ENCODE measurements at regions not wholly inside any gene's neighbourhood (a gene's known extent, or its start where the extent isn't known, plus 50 kb on each side); places are given as distances from the start of the nearest gene placed in this dataset.

GRCh38 chr16:27138257-27138656 lies 65.1 kb upstream of the KDM8 start:
- H3K4me1 ChIP-seq (ENCODE audit: control insufficient read depth, extremely low read depth, insufficient read depth, low read length), result no peaks in the 10 kb centered on the region
- no peak for DNase-seq (ENCODE audit: low read depth, low spot score)
- CTCF ChIA-PET, result no interaction called here

More at GRCh38 chr16:27138257-27138656, 65.1 kb upstream of the KDM8 start:
- no peaks in the 10 kb centered on the region for H3K79me2 ChIP-seq (ENCODE audit: control insufficient read depth, insufficient read depth, low read length)
- no peak overlapping the region for H3K4me3 ChIP-seq (replicated peaks in 1 of 3; ENCODE audit: insufficient read depth in 1 of 3, low read depth in 1 of 3, low read length in 3 of 3)
- no TSS peak for BruUV-seq (replicated peaks)
- H2AFZ ChIP-seq (ENCODE audit: low read depth, low read length), result no peak overlapping the region
- dilution Hi-C loops (cut with MboI; ENCODE audit: extremely low pct_ligation_motif_present, low sequenced_read_pairs), result no loop called here
- no peak for FAIRE-seq
- TF ChIP-seq MYC (IDR thresholded peaks at IDR 0.05; ENCODE audit: low read depth, low read length), result no peak
- no peak for TF ChIP-seq POLR2AphosphoS5 (IDR thresholded peaks at IDR 0.05; ENCODE audit: insufficient read depth, low read depth, low read length)
- no peak for TF ChIP-seq EZH2 (IDR thresholded peaks at IDR 0.05; ENCODE audit: borderline replicate concordance, low read depth, low read length, severe bottlenecking)
- no peak for TF ChIP-seq GATA2 (IDR thresholded peaks at IDR 0.05; ENCODE audit: insufficient read depth, insufficient read length, low read depth, low read length)
- no peak for TF ChIP-seq CTCF (IDR thresholded peaks at IDR 0.05; ENCODE audit: extremely low read depth in 1 of 2, insufficient read depth in 1 of 2, low read depth in 1 of 2, low read length in 2 of 2)
- TF ChIP-seq POLR2A (IDR thresholded peaks at IDR 0.05; ENCODE audit: low read depth, low read length), result no peak
- TF ChIP-seq FOS (IDR thresholded peaks at IDR 0.05; ENCODE audit: borderline replicate concordance, insufficient read depth, low read length), result no peak
- TF ChIP-seq MAX (IDR thresholded peaks at IDR 0.05; ENCODE audit: insufficient read depth, insufficient read length), result no peak
- TF ChIP-seq JUN (IDR thresholded peaks at IDR 0.05; ENCODE audit: borderline replicate concordance, insufficient read depth, insufficient read length, low read depth), result no peak
- H4K20me1 ChIP-seq (replicated peaks; ENCODE audit: control insufficient read depth, extremely low read depth, insufficient read depth, low read length), result no peaks in the 10 kb centered on the region
- intact Hi-C loops (cut with micrococcal nuclease), result no loop called here
- no peaks in the 10 kb centered on the region for H3K9me3 ChIP-seq (replicated peaks; ENCODE audit: control insufficient read depth, insufficient read depth, low read length)
- H3K27me3 ChIP-seq (ENCODE audit: control insufficient read depth in 2 of 2, insufficient read depth in 2 of 2, low read length in 2 of 2), result no peaks in the 10 kb centered on the region
- H3K36me3 ChIP-seq (ENCODE audit: control insufficient read depth in 2 of 2, extremely low read depth in 1 of 2, insufficient read depth in 2 of 2, low read length in 2 of 2), result no peaks in the 10 kb centered on the region
- POLR2A ChIA-PET, result no interaction called here
- H3K27ac ChIP-seq (ENCODE audit: insufficient read depth, low read depth, low read length), result no peak overlapping the region
- no peak overlapping the region for H3K9ac ChIP-seq (replicated peaks; ENCODE audit: extremely low read depth, insufficient read depth, low read length)
- no peaks in the 10 kb centered on the region for H3K9me1 ChIP-seq (replicated peaks; ENCODE audit: control insufficient read depth, extremely low read depth, insufficient read depth, low read length)
- H3K4me2 ChIP-seq (ENCODE audit: insufficient read depth, low read length), result no peak overlapping the region
